ENCODE measurements at regions not wholly inside any gene's neighbourhood (a gene's known extent, or its start where the extent isn't known, plus 50 kb on each side); places are given as distances from the start of the nearest gene placed in this dataset.

DNA sequence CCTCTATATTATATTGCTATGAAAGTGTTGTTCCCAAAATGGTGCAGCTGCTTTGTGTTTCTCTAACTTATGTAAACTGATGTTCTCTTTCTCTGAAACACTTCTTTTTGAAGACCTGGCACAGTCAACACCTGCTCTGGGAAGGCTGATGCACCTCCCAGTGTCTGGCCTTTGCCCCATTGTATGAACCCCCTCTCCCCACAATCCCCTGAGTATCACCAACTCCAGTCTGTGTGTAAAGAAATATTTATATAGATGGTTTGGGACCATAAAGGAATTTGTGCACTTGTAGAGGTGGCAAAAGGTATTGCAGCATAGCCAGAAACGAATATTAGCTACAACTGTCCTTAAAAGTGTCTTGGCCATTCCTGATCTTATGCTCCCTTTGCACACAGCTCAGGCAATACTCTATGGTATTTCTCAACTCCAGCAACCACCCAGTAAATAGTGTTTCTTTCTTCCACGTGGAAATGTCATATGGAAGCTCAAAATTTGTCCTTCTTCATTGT, 365.2 kb upstream of the DDI1 start:
- TF ChIP-seq, protein P1, sequence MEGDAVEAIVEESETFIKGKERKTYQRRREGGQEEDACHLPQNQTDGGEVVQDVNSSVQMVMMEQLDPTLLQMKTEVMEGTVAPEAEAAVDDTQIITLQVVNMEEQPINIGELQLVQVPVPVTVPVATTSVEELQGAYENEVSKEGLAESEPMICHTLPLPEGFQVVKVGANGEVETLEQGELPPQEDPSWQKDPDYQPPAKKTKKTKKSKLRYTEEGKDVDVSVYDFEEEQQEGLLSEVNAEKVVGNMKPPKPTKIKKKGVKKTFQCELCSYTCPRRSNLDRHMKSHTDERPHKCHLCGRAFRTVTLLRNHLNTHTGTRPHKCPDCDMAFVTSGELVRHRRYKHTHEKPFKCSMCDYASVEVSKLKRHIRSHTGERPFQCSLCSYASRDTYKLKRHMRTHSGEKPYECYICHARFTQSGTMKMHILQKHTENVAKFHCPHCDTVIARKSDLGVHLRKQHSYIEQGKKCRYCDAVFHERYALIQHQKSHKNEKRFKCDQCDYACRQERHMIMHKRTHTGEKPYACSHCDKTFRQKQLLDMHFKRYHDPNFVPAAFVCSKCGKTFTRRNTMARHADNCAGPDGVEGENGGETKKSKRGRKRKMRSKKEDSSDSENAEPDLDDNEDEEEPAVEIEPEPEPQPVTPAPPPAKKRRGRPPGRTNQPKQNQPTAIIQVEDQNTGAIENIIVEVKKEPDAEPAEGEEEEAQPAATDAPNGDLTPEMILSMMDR (IDR thresholded peaks at IDR 0.05; ENCODE audit: poor library complexity): no peak
- no peak for TF ChIP-seq EZH2 (IDR thresholded peaks at IDR 0.05; ENCODE audit: borderline replicate concordance)
